Right atrium auricular region (tissue), 2 donors: ENCODE measurements at regions not wholly inside any gene's neighbourhood (a gene's known extent, or its start where the extent isn't known, plus 50 kb on each side); places are given as distances from the start of the nearest gene placed in this dataset.
"Not testable (repeated sequence)": the region's sequence is repeated elsewhere in the genome, so short reads cannot be mapped to it uniquely, and the experiment has no call there.

Source experiments
- DNase-seq: peaks from one replicate; pipeline ENCODE4 v3.0.0-alpha.2; 2019; ENCODE audit warnings: low spot score
- H3K27ac ChIP-seq, 2 donors: fragments of 200-600 bp; sonication (generic); 1 replicate in 1 of 2; 2 replicates in 1 of 2; pipeline ENCODE4 v1.5.1; 2016 to 2019
- H3K27me3 ChIP-seq, 2 donors: fragments of 200-600 bp; sonication (generic); one replicate each; pipeline versions ENCODE4 v1.5.1 to v1.6.0; 2017 to 2019
- H3K36me3 ChIP-seq: fragments of 200-600 bp; sonication (generic); one replicate; pipeline ENCODE4 v1.5.1; 2016
- H3K4me1 ChIP-seq, 2 donors: fragments of 200-600 bp; sonication (generic); one replicate each; pipeline versions ENCODE4 v1.5.1 to v1.6.0; 2017 to 2019
- H3K4me3 ChIP-seq, 2 donors: fragments of 200-600 bp; sonication (generic); 1 replicate in 1 of 2; 2 replicates in 1 of 2; pipeline ENCODE4 v1.5.1; 2017 to 2019; ENCODE audit warnings: mild to moderate bottlenecking in 1 of 2, moderate library complexity in 1 of 2
- H3K9me3 ChIP-seq, 2 donors: fragments of 200-600 bp; sonication (generic); one replicate each; pipeline ENCODE4 v1.5.1; 2019
- CTCF ChIP-seq, 2 donors: fragments of 200-600 bp; sonication (generic); IDR thresholded peaks; one replicate each; pipeline ENCODE4 v1.5.1; 2019; ENCODE audit warnings: antibody characterized with exemption in 2 of 2

DNA sequence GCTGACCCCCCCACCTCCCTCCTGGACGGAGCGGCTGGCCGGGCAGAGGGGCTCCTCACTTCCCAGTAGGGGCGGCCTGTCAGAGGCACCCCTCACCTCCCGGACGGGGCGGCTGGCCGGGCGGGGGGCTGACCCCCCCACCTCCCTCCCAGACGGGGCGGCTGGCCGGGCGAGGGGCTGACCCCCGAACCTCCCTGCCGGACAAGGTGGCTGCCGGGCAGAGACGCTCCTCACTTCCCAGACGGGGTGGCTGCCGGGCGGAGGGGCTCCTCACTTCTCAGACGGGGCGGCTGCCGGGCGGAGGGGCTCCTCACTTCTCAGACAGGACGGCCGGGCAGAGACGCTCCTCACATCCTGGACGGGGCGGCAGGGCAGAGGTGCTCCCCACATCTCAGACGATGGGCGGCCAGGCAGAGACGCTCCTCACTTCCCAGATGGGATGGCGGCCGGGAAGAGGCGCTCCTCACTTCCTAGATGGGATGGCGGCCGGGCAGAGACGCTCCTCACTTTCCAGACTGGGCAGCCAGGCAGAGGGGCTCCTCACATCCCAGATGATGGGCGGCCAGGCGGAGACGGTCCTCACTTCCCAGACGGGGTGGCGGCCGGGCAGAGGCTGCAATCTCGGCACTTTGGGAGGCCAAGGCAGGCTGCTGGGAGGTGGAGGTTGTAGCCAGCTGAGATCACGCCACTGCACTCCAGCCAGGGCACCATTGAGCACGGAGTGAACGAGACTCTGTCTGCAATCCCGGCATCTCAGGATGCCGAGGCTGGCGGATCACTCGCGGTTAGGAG, 66.2 kb upstream of the PAPPA2 start:
- H3K27ac ChIP-seq, H3K27me3 ChIP-seq, H3K36me3 ChIP-seq, DNase-seq, H3K4me3 ChIP-seq, H3K9me3 ChIP-seq, H3K4me1 ChIP-seq: not testable (repeated sequence)

GRCh38 chr1:176391621-176392020, 71.4 kb upstream of the PAPPA2 start:
- Histone ChIP-seq H3K9me3 (peaks cover 0 to 7% of the 10 kb centered on the region in 2 donors), H3K36me3 (no peaks in the 10 kb centered on the region), H3K4me3 (no peak overlapping the region), H3K4me1 (no peaks in the 10 kb centered on the region), H3K27ac (no peak overlapping the region), H3K27me3 (no peaks in the 10 kb centered on the region)
- TF ChIP-seq CTCF (IDR thresholded peaks at IDR 0.05): no peak
- no peak for DNase-seq

GRCh38 chr1:176384841-176385240, 78.1 kb upstream of the PAPPA2 start:
- Histone ChIP-seq H3K4me3 (no peak overlapping the region), H3K27ac (no peak overlapping the region), H3K27me3 (no peaks in the 10 kb centered on the region), H3K4me1 (no peaks in the 10 kb centered on the region), H3K36me3 (no peaks in the 10 kb centered on the region), H3K9me3 (peaks cover 0 to 7% of the 10 kb centered on the region in 2 donors)
- TF ChIP-seq CTCF (IDR thresholded peaks at IDR 0.05): no peak
- no peak for DNase-seq

- Histone ChIP-seq H3K4me3 (no peak overlapping the region), H3K27ac (no peak overlapping the region), H3K27me3 (no peaks in the 10 kb centered on the region), H3K9me3 (no peaks in the 10 kb centered on the region), H3K36me3 (no peaks in the 10 kb centered on the region), H3K4me1 (no peaks in the 10 kb centered on the region)
- no peak for TF ChIP-seq CTCF (IDR thresholded peaks at IDR 0.05)
- no peak for DNase-seq
Measured at GRCh38 chr1:176382163-176382562, 80.8 kb upstream of the PAPPA2 start.

DNA sequence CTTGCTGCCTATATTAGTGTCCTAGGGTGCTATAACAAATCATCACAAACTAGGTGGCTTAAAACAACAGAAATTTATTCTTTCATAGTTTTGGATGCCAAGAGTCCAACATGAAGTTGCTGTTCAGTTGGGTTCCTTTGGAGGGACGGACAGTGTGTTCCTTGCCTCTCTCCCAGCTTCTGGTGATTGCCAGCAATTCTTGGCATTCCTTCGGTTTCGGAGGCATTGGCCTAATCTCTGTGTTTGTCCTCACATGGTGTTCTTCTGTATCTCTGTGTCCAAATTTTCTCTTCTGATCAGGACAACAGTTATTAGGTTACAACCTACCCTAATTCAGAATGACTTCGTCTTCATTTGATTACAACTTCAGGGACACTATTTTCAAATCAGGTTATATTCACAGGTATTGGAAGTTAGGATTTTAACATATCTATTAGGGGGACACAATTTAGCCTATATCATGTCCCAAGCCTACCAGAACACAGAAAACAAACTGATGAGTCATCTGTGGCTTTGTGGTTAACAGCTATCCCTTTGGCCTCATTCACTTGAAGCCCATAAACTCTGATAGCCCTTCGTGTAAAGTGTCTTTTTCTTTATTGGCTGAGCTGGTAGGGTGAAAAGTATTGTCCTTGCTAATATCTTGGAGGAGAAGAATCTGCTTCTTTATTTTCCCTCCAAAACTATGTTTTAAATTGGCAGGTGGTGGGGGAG, 83.2 kb upstream of the PAPPA2 start:
- Histone ChIP-seq H3K9me3 (no peaks in the 10 kb centered on the region), H3K27ac (no peak overlapping the region), H3K4me1 (no peaks in the 10 kb centered on the region), H3K4me3 (no peak overlapping the region), H3K27me3 (no peaks in the 10 kb centered on the region), H3K36me3 (no peaks in the 10 kb centered on the region)
- TF ChIP-seq CTCF (IDR thresholded peaks at IDR 0.05): no peak
- DNase-seq: no peak

- no peaks in the 10 kb centered on the region for H3K9me3 ChIP-seq
- H3K4me3 ChIP-seq: no peak overlapping the region
- no peaks in the 10 kb centered on the region for H3K27me3 ChIP-seq
- peak; percentile 80 for DNase-seq
- TF ChIP-seq CTCF (IDR thresholded peaks at IDR 0.05): peak; percentile 75 to 86
- H3K4me1 ChIP-seq: no peaks in the 10 kb centered on the region
- H3K27ac ChIP-seq: no peak overlapping the region
- no peaks in the 10 kb centered on the region for H3K36me3 ChIP-seq
Measured at GRCh38 chr1:176374967-176375569, 87.9 kb upstream of the PAPPA2 start.
